ENCODE measurements at regions not wholly inside any gene's neighbourhood (a gene's known extent, or its start where the extent isn't known, plus 50 kb on each side); places are given as distances from the start of the nearest gene placed in this dataset.

GRCh38 chr18:45207328-45207727 is 407.9 kb upstream of the SLC14A2 start:
- WGBS, 3 donors, result 72 to 80% (median 77%) methylated on average over 2 of the region's 2 CpGs
- no peak overlapping the region for H3K4me3 ChIP-seq

DNA sequence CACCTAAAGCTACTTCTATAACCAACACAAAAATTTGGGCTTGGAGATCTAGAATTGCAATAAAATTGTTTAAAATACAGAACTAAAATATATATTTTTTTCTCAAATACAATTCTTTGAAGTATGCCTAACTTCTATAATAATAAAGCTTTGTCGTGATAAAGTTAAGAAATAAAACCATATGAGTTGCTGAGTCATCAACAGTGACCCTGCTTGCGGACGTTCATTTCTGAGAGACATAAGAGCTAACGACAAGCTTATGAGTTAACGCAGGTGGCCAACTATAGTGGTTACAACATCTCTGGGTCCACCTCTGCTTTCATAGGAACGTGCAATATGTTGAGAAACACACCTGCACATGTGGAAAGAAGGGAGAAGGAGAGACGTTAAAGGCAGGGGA is 407.1 kb upstream of the SLC14A2 start:
- no peak overlapping the region for H3K27ac ChIP-seq
- no peaks in the 10 kb centered on the region for H3K36me3 ChIP-seq (ENCODE audit: insufficient read depth in 1 of 2, low read depth in 1 of 2)
- no peak overlapping the region for H3K4me3 ChIP-seq
- ATAC-seq, result no peak
- H3K9me3 ChIP-seq, result no peaks in the 10 kb centered on the region
- intact Hi-C loops (cut with DNase I), result no loop called here
- 85 to 91% (median 90%) methylated on average over 7 of the region's 7 CpGs for WGBS, 3 donors
- H3K27me3 ChIP-seq (ENCODE audit: insufficient read depth in 3 of 3, low read length in 2 of 3), result no peaks in the 10 kb centered on the region
- H3K4me1 ChIP-seq, result no peaks in the 10 kb centered on the region
- no peak for DNase-seq
- no peak for TF ChIP-seq CTCF (IDR thresholded peaks at IDR 0.05)

More at GRCh38 chr18:45207328-45207727, 407.9 kb upstream of the SLC14A2 start:
- intact Hi-C loops (cut with DNase I), result no loop called here
- H3K36me3 ChIP-seq (ENCODE audit: insufficient read depth in 1 of 2, low read depth in 1 of 2), result no peaks in the 10 kb centered on the region
- no peaks in the 10 kb centered on the region for H3K4me1 ChIP-seq
- H3K27ac ChIP-seq, result no peak overlapping the region
- no peak for DNase-seq
- H3K27me3 ChIP-seq (ENCODE audit: insufficient read depth in 3 of 3, low read length in 2 of 3), result no peaks in the 10 kb centered on the region
- no peaks in the 10 kb centered on the region for H3K9me3 ChIP-seq
- TF ChIP-seq CTCF (IDR thresholded peaks at IDR 0.05), result no peak
- no peak for ATAC-seq

GRCh38 chr18:45212181-45213039 is 402.9 kb upstream of the SLC14A2 start:
- no peaks in the 10 kb centered on the region for H3K9me3 ChIP-seq
- H3K27ac ChIP-seq, result no peak overlapping the region
- peak; percentile 74 to 87 for DNase-seq
- H3K27me3 ChIP-seq (ENCODE audit: insufficient read depth in 3 of 3, low read length in 2 of 3), result no peaks in the 10 kb centered on the region
- peak; percentile 93 to 100 (median 100) for ATAC-seq
- no peaks in the 10 kb centered on the region for H3K36me3 ChIP-seq (ENCODE audit: insufficient read depth in 1 of 2, low read depth in 1 of 2)
- H3K4me3 ChIP-seq, result no peak overlapping the region
- no peaks in the 10 kb centered on the region for H3K4me1 ChIP-seq
- intact Hi-C loops (cut with DNase I), result loop anchor here in 1 of 2 donors (5.0 to 10.0 kb wide), 3 partner anchors 172 to 535 kb away; no protein-coding TSS in a partner anchor
- TF ChIP-seq CTCF (IDR thresholded peaks at IDR 0.05), result peak; percentile 93
- 52 to 56% (median 55%) methylated on average over 13 of the region's 13 CpGs for WGBS, 3 donors

GRCh38 chr18:45213040-45213333 is 402.3 kb upstream of the SLC14A2 start:
- DNase-seq, result no peak
- intact Hi-C loops (cut with DNase I), result loop anchor here in 1 of 2 donors (5.0 to 10.0 kb wide), 3 partner anchors 172 to 536 kb away; no protein-coding TSS in a partner anchor
- Histone ChIP-seq H3K4me1 (no peaks in the 10 kb centered on the region), H3K27ac (no peak overlapping the region), H3K36me3 (ENCODE audit: insufficient read depth in 1 of 2, low read depth in 1 of 2) (no peaks in the 10 kb centered on the region), H3K4me3 (no peak overlapping the region), H3K9me3 (no peaks in the 10 kb centered on the region), H3K27me3 (ENCODE audit: insufficient read depth in 3 of 3, low read length in 2 of 3) (no peaks in the 10 kb centered on the region)
- 93 to 98% (median 96%) methylated on average over 1 of the region's 1 CpG for WGBS, 3 donors
- peak in 1 of 4 donors; percentile 16 for ATAC-seq
- TF ChIP-seq CTCF (IDR thresholded peaks at IDR 0.05), result no peak
